ENCODE measurements at regions not wholly inside any gene's neighbourhood (a gene's known extent, or its start where the extent isn't known, plus 50 kb on each side); places are given as distances from the start of the nearest gene placed in this dataset.

GRCh38 chr6:163776906-163777686 lies 362.6 kb downstream of the QKI start:
- no peak for TF ChIP-seq CTCF (conservative IDR thresholded peaks at IDR 0.05; ENCODE audit: low read depth, low read length)
- no peak for TF ChIP-seq POLR2A (IDR thresholded peaks at IDR 0.05; ENCODE audit: low read depth, low read length)
- TF ChIP-seq, protein P1, sequence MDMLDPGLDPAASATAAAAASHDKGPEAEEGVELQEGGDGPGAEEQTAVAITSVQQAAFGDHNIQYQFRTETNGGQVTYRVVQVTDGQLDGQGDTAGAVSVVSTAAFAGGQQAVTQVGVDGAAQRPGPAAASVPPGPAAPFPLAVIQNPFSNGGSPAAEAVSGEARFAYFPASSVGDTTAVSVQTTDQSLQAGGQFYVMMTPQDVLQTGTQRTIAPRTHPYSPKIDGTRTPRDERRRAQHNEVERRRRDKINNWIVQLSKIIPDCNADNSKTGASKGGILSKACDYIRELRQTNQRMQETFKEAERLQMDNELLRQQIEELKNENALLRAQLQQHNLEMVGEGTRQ (IDR thresholded peaks at IDR 0.05; ENCODE audit: low read depth, low read length), result no peak
- TF ChIP-seq RAD21 (IDR thresholded peaks at IDR 0.05; ENCODE audit: low read length), result no peak

Measured in IMR-90 (cell line).